PC-9 (cell line): ENCODE measurements at regions not wholly inside any gene's neighbourhood (a gene's known extent, or its start where the extent isn't known, plus 50 kb on each side); places are given as distances from the start of the nearest gene placed in this dataset.

Experiments
- BruUV-seq: library from RNA; stranded (reverse); fragments of 400-500 nt; replicated peaks from 2 replicates; lab custom pipeline; 2021; lab: Mats Ljungman, UMichigan
- CTCF ChIA-PET: fragments of 300-600 bp; sonication (Branson Sonifier 250); formaldehyde crosslinking; loops from one replicate; lab custom pipeline; 2022; ENCODE audit warnings: antibody characterized with exemption; lab: Charles Lee
- POLR2A ChIA-PET: fragments of 300-600 bp; sonication (Branson Sonifier 250); formaldehyde crosslinking; loops from one replicate; lab custom pipeline; 2022; ENCODE audit warnings: antibody characterized with exemption; ENCODE audit not compliant: unreplicated experiment; lab: Charles Lee
- DNase-seq, 2 experiments: peaks; one replicate each; pipeline versions ENCODE4 v3.0.0 to v3.0.0-alpha.2; 2015 to 2022; ENCODE audit warnings: mixed read lengths in 1 of 2
- H2AFZ ChIP-seq: fragments of 200-600 bp; sonication (generic); 2 replicates; pipeline ENCODE4 v1.8.1; 2017; ENCODE audit warnings: antibody characterized with exemption
- H3F3A ChIP-seq: fragments of 200-600 bp; sonication (generic); 2 replicates; pipeline ENCODE4 v1.8.1; 2017; ENCODE audit warnings: antibody characterized with exemption, mild to moderate bottlenecking, low read depth; ENCODE audit not compliant: insufficient read depth
- H3K27ac ChIP-seq: fragments of 200-600 bp; sonication (generic); 2 replicates; pipeline ENCODE4 v1.6.1; 2016; ENCODE audit warnings: mixed run types
- H3K27me3 ChIP-seq: fragments of 200-600 bp; sonication (generic); 2 replicates; pipeline ENCODE4 v1.6.1; 2016; ENCODE audit warnings: low read depth, mixed run types; ENCODE audit not compliant: insufficient read depth
- H3K36me3 ChIP-seq: fragments of 200-600 bp; sonication (generic); 2 replicates; pipeline ENCODE4 v1.6.1; 2016; ENCODE audit warnings: low read depth, mixed run types
- H3K4me1 ChIP-seq: fragments of 200-600 bp; sonication (generic); replicated peaks from 2 replicates; pipeline ENCODE4 v1.6.1; 2016; ENCODE audit warnings: mixed run types; ENCODE audit not compliant: insufficient read depth
- H3K4me2 ChIP-seq: fragments of 200-600 bp; sonication (generic); 2 replicates; pipeline ENCODE4 v1.6.1; 2017; ENCODE audit warnings: mixed run types
- H3K4me3 ChIP-seq: fragments of 200-600 bp; sonication (generic); 2 replicates; pipeline ENCODE4 v1.6.1; 2016; ENCODE audit warnings: mixed run types
- H3K79me2 ChIP-seq: fragments of 200-600 bp; sonication (generic); 2 replicates; pipeline ENCODE4 v1.6.1; 2017; ENCODE audit warnings: low read depth, mixed run types
- H3K9me2 ChIP-seq: fragments of 200-600 bp; sonication (generic); 2 replicates; pipeline ENCODE4 v1.8.1; 2017; ENCODE audit warnings: mild to moderate bottlenecking; ENCODE audit not compliant: insufficient read depth
- H3K9me3 ChIP-seq: fragments of 200-600 bp; sonication (generic); 2 replicates; pipeline ENCODE4 v1.8.1; 2016; ENCODE audit warnings: low read depth; ENCODE audit not compliant: insufficient read depth
- H4K20me1 ChIP-seq: fragments of 200-600 bp; sonication (generic); 2 replicates; pipeline ENCODE4 v1.8.1; 2017; ENCODE audit not compliant: insufficient read depth
- CTCF ChIP-seq: fragments of 200-600 bp; sonication (generic); conservative IDR thresholded peaks from 2 replicates; pipeline ENCODE4 v1.6.1; 2017; ENCODE audit warnings: mixed run types, antibody characterized with exemption, mild to moderate bottlenecking, moderate library complexity
- EZH2 ChIP-seq: fragments of 200-600 bp; sonication (generic); IDR thresholded peaks from 2 replicates; pipeline ENCODE4 v1.8.0; 2017; ENCODE audit warnings: antibody characterized with exemption, low read depth
- intact Hi-C: fragments of 100-400 bp; cut with micrococcal nuclease; formaldehyde crosslinking; loops from one replicate; pipeline ENCODE4 v1.10.0; 2022; ENCODE audit not compliant: unreplicated experiment

DNA sequence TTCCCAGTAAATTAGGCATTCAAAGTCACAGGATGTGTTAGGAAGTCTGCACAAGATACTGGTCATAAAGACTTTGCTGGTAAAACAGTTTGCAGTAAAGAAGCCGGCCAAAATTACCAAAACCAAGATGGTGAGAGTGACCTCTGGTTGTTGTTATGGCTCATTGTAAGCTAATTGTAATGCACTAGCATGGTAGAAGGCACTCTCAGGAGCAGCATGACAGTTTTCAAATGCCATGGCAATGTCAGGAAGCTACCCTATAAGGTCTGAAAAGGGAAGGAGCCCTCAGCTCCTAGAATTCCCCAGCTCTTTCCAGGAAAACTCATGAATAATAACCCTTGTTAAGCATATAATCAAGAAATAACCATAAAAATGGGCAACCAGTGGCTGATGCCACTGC lies 64.3 kb upstream of the TNC start:
- ChIA-PET CTCF (no interaction called here), POLR2A (no interaction called here)
- Histone ChIP-seq H3F3A (no peaks in the 10 kb centered on the region), H3K4me2 (no peak overlapping the region), H3K27ac (no peak overlapping the region), H3K36me3 (no peaks in the 10 kb centered on the region), H3K79me2 (no peaks in the 10 kb centered on the region), H3K27me3 (no peaks in the 10 kb centered on the region), H3K4me3 (no peak overlapping the region), H3K9me2 (no peaks in the 10 kb centered on the region; the same call in 1 of the 2 replicates), H3K4me1 (no peaks in the 10 kb centered on the region), H3K9me3 (no peaks in the 10 kb centered on the region; the same call in none of the 2 replicates), H4K20me1 (no peaks in the 10 kb centered on the region), H2AFZ (no peak overlapping the region)
- intact Hi-C loops = no loop called here
- TF ChIP-seq CTCF (no peak), EZH2 (no peak)
- no TSS peak for BruUV-seq
- DNase-seq = no peak

GRCh38 chr9:115183436-115183835 lies 65.5 kb upstream of the TNC start:
- DNase-seq = no peak
- CTCF ChIA-PET = interaction anchor here (0.7 kb wide), 1 partner anchor 168 kb away, joined by 10 read pairs; no protein-coding TSS in a partner anchor
- POLR2A ChIA-PET = no interaction called here
- no peaks in the 10 kb centered on the region for H3K36me3 ChIP-seq
- no peak overlapping the region for H3K4me3 ChIP-seq
- no peaks in the 10 kb centered on the region for H3K27me3 ChIP-seq
- BruUV-seq = no TSS peak
- H3F3A ChIP-seq = no peaks in the 10 kb centered on the region
- intact Hi-C loops = no loop called here
- TF ChIP-seq CTCF (no peak), EZH2 (no peak)
- H3K4me1 ChIP-seq = no peaks in the 10 kb centered on the region
- no peak overlapping the region for H3K4me2 ChIP-seq
- no peak overlapping the region for H2AFZ ChIP-seq
- H3K9me2 ChIP-seq = no peaks in the 10 kb centered on the region; the same call in 1 of the 2 replicates
- H3K79me2 ChIP-seq = no peaks in the 10 kb centered on the region
- no peaks in the 10 kb centered on the region; the same call in none of the 2 replicates for H3K9me3 ChIP-seq
- no peaks in the 10 kb centered on the region for H4K20me1 ChIP-seq
- no peak overlapping the region for H3K27ac ChIP-seq

DNA sequence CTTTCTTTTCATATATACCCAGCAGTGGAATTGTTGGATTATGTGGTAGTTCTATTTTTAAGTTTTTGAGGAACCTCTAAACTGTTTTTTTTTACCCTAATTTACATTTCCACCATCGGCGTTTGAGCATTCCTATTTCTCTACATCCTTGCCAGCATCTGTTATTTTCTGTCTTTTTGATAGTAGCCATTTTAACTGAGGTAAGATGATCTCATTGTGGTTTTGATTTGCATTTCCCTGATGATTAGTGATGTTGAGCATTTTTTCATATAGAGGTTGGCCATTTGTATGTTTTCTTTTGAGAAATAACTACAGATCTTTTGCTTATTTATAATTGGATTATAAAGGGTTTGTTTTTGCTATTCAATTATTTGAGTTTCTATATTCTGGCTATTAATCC lies 71.7 kb upstream of the TNC start:
- H3K27me3 ChIP-seq = no peaks in the 10 kb centered on the region
- intact Hi-C loops = no loop called here
- H3F3A ChIP-seq = no peaks in the 10 kb centered on the region
- no peak overlapping the region for H3K4me3 ChIP-seq
- no peaks in the 10 kb centered on the region for H3K79me2 ChIP-seq
- no peak for DNase-seq
- H3K27ac ChIP-seq = no peak overlapping the region
- H2AFZ ChIP-seq = no peak overlapping the region
- CTCF ChIA-PET = no interaction called here
- H3K9me2 ChIP-seq = no peaks in the 10 kb centered on the region
- H4K20me1 ChIP-seq = no peaks in the 10 kb centered on the region
- POLR2A ChIA-PET = interaction anchor here (0.6 kb wide), 1 partner anchor 156 kb away, joined by 4 read pairs; no protein-coding TSS in a partner anchor
- no TSS peak for BruUV-seq
- H3K4me1 ChIP-seq = no peaks in the 10 kb centered on the region
- no peaks in the 10 kb centered on the region for H3K36me3 ChIP-seq
- H3K9me3 ChIP-seq = peaks cover 3% of the 10 kb centered on the region
- TF ChIP-seq EZH2 (no peak), CTCF (no peak)
- H3K4me2 ChIP-seq = no peak overlapping the region
